ENCODE measurements at regions not wholly inside any gene's neighbourhood (a gene's known extent, or its start where the extent isn't known, plus 50 kb on each side); places are given as distances from the start of the nearest gene placed in this dataset.

DNA sequence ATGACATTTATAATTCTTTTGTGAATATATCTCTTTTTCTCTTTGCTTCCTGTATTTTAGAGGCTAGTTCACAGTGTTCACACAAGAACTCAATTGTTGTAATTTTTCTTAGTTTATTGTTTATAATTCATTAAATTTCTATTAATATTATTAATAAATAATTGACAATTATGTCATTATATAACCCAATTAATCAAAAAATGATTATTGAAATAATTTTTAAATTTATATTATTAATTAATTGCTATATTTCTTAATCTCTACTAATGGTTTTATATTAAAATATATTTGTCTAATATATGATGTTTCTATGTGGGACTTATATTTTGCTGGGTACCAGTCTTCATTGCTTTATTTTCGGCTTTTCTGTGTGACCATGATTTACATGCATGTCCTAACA, 618.4 kb downstream of the CDH9 start:
- no peak overlapping the region for H3K4me3 ChIP-seq (ENCODE audit: low read length)
- H3K9me3 ChIP-seq (replicated peaks; ENCODE audit: insufficient read depth, low read length) = no peaks in the 10 kb centered on the region
- no peaks in the 10 kb centered on the region for H3K4me1 ChIP-seq (ENCODE audit: low read length)
- TF ChIP-seq, protein P1, sequence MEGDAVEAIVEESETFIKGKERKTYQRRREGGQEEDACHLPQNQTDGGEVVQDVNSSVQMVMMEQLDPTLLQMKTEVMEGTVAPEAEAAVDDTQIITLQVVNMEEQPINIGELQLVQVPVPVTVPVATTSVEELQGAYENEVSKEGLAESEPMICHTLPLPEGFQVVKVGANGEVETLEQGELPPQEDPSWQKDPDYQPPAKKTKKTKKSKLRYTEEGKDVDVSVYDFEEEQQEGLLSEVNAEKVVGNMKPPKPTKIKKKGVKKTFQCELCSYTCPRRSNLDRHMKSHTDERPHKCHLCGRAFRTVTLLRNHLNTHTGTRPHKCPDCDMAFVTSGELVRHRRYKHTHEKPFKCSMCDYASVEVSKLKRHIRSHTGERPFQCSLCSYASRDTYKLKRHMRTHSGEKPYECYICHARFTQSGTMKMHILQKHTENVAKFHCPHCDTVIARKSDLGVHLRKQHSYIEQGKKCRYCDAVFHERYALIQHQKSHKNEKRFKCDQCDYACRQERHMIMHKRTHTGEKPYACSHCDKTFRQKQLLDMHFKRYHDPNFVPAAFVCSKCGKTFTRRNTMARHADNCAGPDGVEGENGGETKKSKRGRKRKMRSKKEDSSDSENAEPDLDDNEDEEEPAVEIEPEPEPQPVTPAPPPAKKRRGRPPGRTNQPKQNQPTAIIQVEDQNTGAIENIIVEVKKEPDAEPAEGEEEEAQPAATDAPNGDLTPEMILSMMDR (IDR thresholded peaks at IDR 0.05; ENCODE audit: low read length) = no peak
- TF ChIP-seq EZH2phosphoT487 (IDR thresholded peaks at IDR 0.05; ENCODE audit: low read length) (no peak), EZH2 (optimal IDR thresholded peaks at IDR 0.05; ENCODE audit: low read depth, low read length) (no peak)
- no peaks in the 10 kb centered on the region for H3K79me2 ChIP-seq (ENCODE audit: low read length)
- no peak overlapping the region for H2AFZ ChIP-seq (ENCODE audit: low read length)
- H3K9ac ChIP-seq (ENCODE audit: low read length) = no peak overlapping the region
- H3F3A ChIP-seq (ENCODE audit: insufficient read depth, low read length) = no peaks in the 10 kb centered on the region
- no peak overlapping the region for H3K27ac ChIP-seq (ENCODE audit: low read length)
- DNase-seq = no peak
- no peaks in the 10 kb centered on the region for H3K9me2 ChIP-seq (replicated peaks; ENCODE audit: insufficient read depth, low read length)
- no peaks in the 10 kb centered on the region for H4K20me1 ChIP-seq (ENCODE audit: insufficient read depth, low read length)
- H3K36me3 ChIP-seq (replicated peaks; ENCODE audit: insufficient read depth, low read length) = no peaks in the 10 kb centered on the region
- H3K4me2 ChIP-seq (ENCODE audit: low read depth, low read length) = no peak overlapping the region
- no peaks in the 10 kb centered on the region for H3K27me3 ChIP-seq (replicated peaks; ENCODE audit: insufficient read depth, low read length)

DNA sequence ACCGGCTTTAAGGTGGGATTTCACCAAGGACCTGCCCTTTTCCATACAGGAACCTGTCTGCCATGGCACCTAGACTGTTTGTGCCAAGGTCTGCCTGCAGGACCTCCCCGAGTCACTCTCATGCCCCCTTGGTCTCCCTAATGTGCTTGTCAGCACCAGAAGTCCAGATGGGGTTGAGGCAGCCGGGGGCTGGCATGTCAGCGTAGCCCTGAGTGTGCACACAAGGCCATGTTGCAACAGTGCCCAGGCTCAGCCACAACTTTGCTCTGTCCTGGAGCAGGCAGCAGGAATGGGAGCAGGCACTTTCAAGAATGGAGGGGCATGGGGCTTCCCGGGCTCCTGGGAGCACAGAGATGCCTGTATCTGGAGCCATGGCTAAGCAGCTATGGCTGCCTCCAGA, 621.5 kb downstream of the CDH9 start:
- no peaks in the 10 kb centered on the region for H4K20me1 ChIP-seq (ENCODE audit: insufficient read depth, low read length)
- H2AFZ ChIP-seq (ENCODE audit: low read length) = no peak overlapping the region
- no peak overlapping the region for H3K4me3 ChIP-seq (ENCODE audit: low read length)
- H3K27ac ChIP-seq (ENCODE audit: low read length) = no peak overlapping the region
- no peaks in the 10 kb centered on the region for H3F3A ChIP-seq (ENCODE audit: insufficient read depth, low read length)
- H3K36me3 ChIP-seq (replicated peaks; ENCODE audit: insufficient read depth, low read length) = no peaks in the 10 kb centered on the region
- H3K4me2 ChIP-seq (ENCODE audit: low read depth, low read length) = no peak overlapping the region
- no peaks in the 10 kb centered on the region for H3K27me3 ChIP-seq (replicated peaks; ENCODE audit: insufficient read depth, low read length)
- no peaks in the 10 kb centered on the region for H3K9me2 ChIP-seq (replicated peaks; ENCODE audit: insufficient read depth, low read length)
- TF ChIP-seq EZH2 (optimal IDR thresholded peaks at IDR 0.05; ENCODE audit: low read depth, low read length) (no peak), EZH2phosphoT487 (IDR thresholded peaks at IDR 0.05; ENCODE audit: low read length) (no peak)
- TF ChIP-seq, protein P1 (IDR thresholded peaks at IDR 0.05; ENCODE audit: low read length) = no peak
- no peaks in the 10 kb centered on the region for H3K4me1 ChIP-seq (ENCODE audit: low read length)
- H3K9me3 ChIP-seq (replicated peaks; ENCODE audit: insufficient read depth, low read length) = no peaks in the 10 kb centered on the region
- no peak for DNase-seq
- no peak overlapping the region for H3K9ac ChIP-seq (ENCODE audit: low read length)
- H3K79me2 ChIP-seq (ENCODE audit: low read length) = no peaks in the 10 kb centered on the region

DNA sequence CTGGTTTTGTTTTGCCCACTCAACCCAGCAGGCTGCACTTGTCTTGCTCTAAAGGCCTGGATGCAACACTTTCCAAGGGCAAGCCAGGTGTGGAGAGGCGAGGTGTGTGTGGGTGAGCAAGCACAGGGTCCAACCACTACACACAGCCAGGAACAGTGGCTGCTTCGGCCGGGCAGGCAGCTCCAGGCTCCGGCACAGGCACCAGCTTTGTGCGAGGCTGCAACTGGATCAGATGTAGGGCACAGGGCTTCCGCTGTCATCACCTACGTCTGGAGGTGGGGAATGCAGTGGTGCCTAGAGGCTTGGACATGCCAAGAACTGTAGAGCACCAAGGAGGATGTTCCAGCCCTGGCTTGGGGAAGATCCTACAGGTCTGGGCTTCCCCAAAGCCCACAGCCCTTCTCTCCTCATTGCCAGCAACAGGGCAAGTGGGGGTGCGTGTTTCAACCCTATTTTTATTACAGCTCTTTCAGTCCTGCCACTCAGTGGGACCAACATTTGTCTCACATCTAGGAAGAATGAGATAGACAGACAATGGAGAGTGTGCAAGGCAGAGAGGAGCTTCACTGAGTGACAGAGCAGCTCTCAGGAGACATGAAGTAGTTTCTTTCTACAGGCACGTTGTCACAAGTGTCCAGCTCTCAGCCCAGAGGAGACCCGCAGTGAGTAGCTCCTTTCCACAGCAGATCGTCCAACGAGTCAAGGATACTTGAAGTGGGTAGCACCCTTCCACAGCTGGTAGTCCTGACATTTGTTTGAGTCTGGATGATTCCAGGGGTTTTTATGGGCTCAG, 622.2 kb downstream of the CDH9 start:
- Histone ChIP-seq H3K9me2 (replicated peaks; ENCODE audit: insufficient read depth, low read length) (no peaks in the 10 kb centered on the region), H3K9ac (ENCODE audit: low read length) (no peak overlapping the region), H3K4me1 (ENCODE audit: low read length) (no peaks in the 10 kb centered on the region), H3K27ac (ENCODE audit: low read length) (no peak overlapping the region), H3K79me2 (ENCODE audit: low read length) (no peaks in the 10 kb centered on the region), H3K4me2 (ENCODE audit: low read depth, low read length) (no peak overlapping the region), H3K9me3 (replicated peaks; ENCODE audit: insufficient read depth, low read length) (no peaks in the 10 kb centered on the region), H3K36me3 (replicated peaks; ENCODE audit: insufficient read depth, low read length) (no peaks in the 10 kb centered on the region), H2AFZ (ENCODE audit: low read length) (no peak overlapping the region), H3F3A (ENCODE audit: insufficient read depth, low read length) (no peaks in the 10 kb centered on the region), H3K4me3 (ENCODE audit: low read length) (no peak overlapping the region), H4K20me1 (ENCODE audit: insufficient read depth, low read length) (no peaks in the 10 kb centered on the region), H3K27me3 (replicated peaks; ENCODE audit: insufficient read depth, low read length) (no peaks in the 10 kb centered on the region)
- no peak for DNase-seq
- TF ChIP-seq, protein P1 (IDR thresholded peaks at IDR 0.05; ENCODE audit: low read length) = no peak
- no peak for TF ChIP-seq EZH2 (optimal IDR thresholded peaks at IDR 0.05; ENCODE audit: low read depth, low read length)
- TF ChIP-seq EZH2phosphoT487 (IDR thresholded peaks at IDR 0.05; ENCODE audit: low read length) = no peak

All from MM.1S (cell line).